GM23248 (cell line): ENCODE measurements at regions not wholly inside any gene's neighbourhood (a gene's known extent, or its start where the extent isn't known, plus 50 kb on each side); places are given as distances from the start of the nearest gene placed in this dataset.

Source experiments
- DNase-seq: peaks from one replicate; pipeline ENCODE4 v3.0.0-alpha.2; 2015
- H2AFZ ChIP-seq: fragments of 200-600 bp; sonication (generic); 2 replicates; pipeline ENCODE4 v1.6.1; 2016; ENCODE audit warnings: antibody characterized with exemption
- H3F3A ChIP-seq: fragments of 200-600 bp; sonication (generic); 2 replicates; pipeline ENCODE4 v1.6.1; 2016; ENCODE audit warnings: mild to moderate bottlenecking, antibody characterized with exemption, mixed run types; ENCODE audit not compliant: insufficient read depth
- H3K27ac ChIP-seq: fragments of 200-600 bp; sonication (generic); 2 replicates; pipeline ENCODE4 v1.5.1; 2016; ENCODE audit warnings: mild to moderate bottlenecking
- H3K27me3 ChIP-seq: fragments of 200-600 bp; sonication (generic); replicated peaks from 2 replicates; pipeline ENCODE4 v1.6.1; 2016; ENCODE audit warnings: mild to moderate bottlenecking; ENCODE audit not compliant: insufficient read depth
- H3K36me3 ChIP-seq: fragments of 200-600 bp; sonication (generic); 2 replicates; pipeline ENCODE4 v1.6.1; 2016; ENCODE audit warnings: low read depth, mild to moderate bottlenecking
- H3K4me1 ChIP-seq: fragments of 200-600 bp; sonication (generic); 2 replicates; pipeline ENCODE4 v1.6.1; 2016; ENCODE audit warnings: mild to moderate bottlenecking; ENCODE audit not compliant: insufficient read depth
- H3K4me2 ChIP-seq: fragments of 200-600 bp; sonication (generic); one replicate; pipeline ENCODE4 v1.6.1; 2016; ENCODE audit warnings: mild to moderate bottlenecking; ENCODE audit not compliant: unreplicated experiment
- H3K4me3 ChIP-seq: fragments of 200-600 bp; sonication (generic); 2 replicates; pipeline ENCODE4 v1.5.1; 2016; ENCODE audit warnings: mild to moderate bottlenecking
- H3K79me2 ChIP-seq: fragments of 200-600 bp; sonication (generic); 2 replicates; pipeline ENCODE4 v1.6.1; 2016; ENCODE audit warnings: mild to moderate bottlenecking; ENCODE audit not compliant: insufficient read depth
- H3K9ac ChIP-seq: fragments of 200-600 bp; sonication (generic); 2 replicates; pipeline ENCODE4 v1.6.1; 2016; ENCODE audit warnings: mild to moderate bottlenecking
- H3K9me2 ChIP-seq: fragments of 200-600 bp; sonication (generic); 2 replicates; pipeline ENCODE4 v1.6.1; 2016; ENCODE audit warnings: mixed run types, mild to moderate bottlenecking, moderate library complexity; ENCODE audit not compliant: insufficient read depth
- H3K9me3 ChIP-seq: fragments of 200-600 bp; sonication (generic); one replicate; pipeline ENCODE4 v1.6.1; 2017; ENCODE audit warnings: low read depth
- H4K20me1 ChIP-seq: fragments of 200-600 bp; sonication (generic); 2 replicates; pipeline ENCODE4 v1.6.0; 2016; ENCODE audit not compliant: insufficient read depth
- EZH2 ChIP-seq: fragments of 200-600 bp; sonication (generic); IDR thresholded peaks from 2 replicates; pipeline ENCODE4 v1.6.1; 2018; ENCODE audit warnings: antibody characterized with exemption, mild to moderate bottlenecking; ENCODE audit not compliant: insufficient read depth, poor library complexity, severe bottlenecking
- EZH2phosphoT487 ChIP-seq: fragments of 200-600 bp; sonication (generic); IDR thresholded peaks from 2 replicates; pipeline ENCODE4 v1.6.1; 2018; ENCODE audit warnings: antibody characterized with exemption, moderate library complexity, mild to moderate bottlenecking, low read depth; ENCODE audit not compliant: insufficient read depth
- WGBS, 2 experiments: methylation state at CpG; one replicate each; pipeline ENCODE4 v1.1.6; 2015 to 2017; ENCODE audit warnings: low lambda C conversion rate in 2 of 2, low coverage in 1 of 2; ENCODE audit errors: missing lambda C conversion rate in 2 of 2; 5-methylcytosine and 5-hydroxymethylcytosine counted together
- in situ Hi-C: fragments of 300-500 bp; cut with MboI; formaldehyde crosslinking; loops from 2 replicates; pipeline ENCODE4 v1.15.0; 2020

GRCh38 chr7:98565103-98565502 lies 52.0 kb upstream of the NPTX2 start:
- Histone ChIP-seq H3K27ac (no peak overlapping the region), H4K20me1 (no peaks in the 10 kb centered on the region), H3K4me3 (no peak overlapping the region), H3K27me3 (no peaks in the 10 kb centered on the region), H2AFZ (no peak overlapping the region), H3F3A (no peaks in the 10 kb centered on the region), H3K9ac (no peak overlapping the region), H3K9me2 (no peaks in the 10 kb centered on the region), H3K4me1 (no peaks in the 10 kb centered on the region), H3K79me2 (no peaks in the 10 kb centered on the region), H3K4me2 (no peak overlapping the region), H3K9me3 (no peaks in the 10 kb centered on the region), H3K36me3 (no peaks in the 10 kb centered on the region)
- in situ Hi-C loops: no loop called here
- DNase-seq: no peak
- WGBS, 2 experiments: 4 to 12% methylated on average over 3 of the region's 3 CpGs
- TF ChIP-seq EZH2phosphoT487 (no peak), EZH2 (no peak)

- no peaks in the 10 kb centered on the region for H3K4me1 ChIP-seq
- DNase-seq: no peak
- H3K9me2 ChIP-seq: no peaks in the 10 kb centered on the region
- TF ChIP-seq EZH2phosphoT487 (no peak), EZH2 (no peak)
- H3K9me3 ChIP-seq: no peaks in the 10 kb centered on the region
- H3K79me2 ChIP-seq: no peaks in the 10 kb centered on the region
- H3K4me2 ChIP-seq: no peak overlapping the region
- no peak overlapping the region for H3K4me3 ChIP-seq
- H4K20me1 ChIP-seq: no peaks in the 10 kb centered on the region
- H3K36me3 ChIP-seq: no peaks in the 10 kb centered on the region
- H3K9ac ChIP-seq: no peak overlapping the region
- in situ Hi-C loops: no loop called here
- no peaks in the 10 kb centered on the region for H3K27me3 ChIP-seq
- no peak overlapping the region for H2AFZ ChIP-seq
- H3K27ac ChIP-seq: no peak overlapping the region
- H3F3A ChIP-seq: no peaks in the 10 kb centered on the region
- WGBS, 2 experiments: 21 to 30% methylated on average over 5 of the region's 5 CpGs
Observed at GRCh38 chr7:98562871-98563495, 54.1 kb upstream of the NPTX2 start.

- Histone ChIP-seq H3F3A (no peaks in the 10 kb centered on the region), H3K4me3 (no peak overlapping the region), H3K9me3 (no peaks in the 10 kb centered on the region), H2AFZ (no peak overlapping the region), H3K9ac (no peak overlapping the region), H3K36me3 (no peaks in the 10 kb centered on the region), H3K9me2 (no peaks in the 10 kb centered on the region), H3K4me1 (no peaks in the 10 kb centered on the region), H4K20me1 (no peaks in the 10 kb centered on the region), H3K4me2 (no peak overlapping the region), H3K27ac (no peak overlapping the region), H3K27me3 (no peaks in the 10 kb centered on the region), H3K79me2 (no peaks in the 10 kb centered on the region)
- no peak for DNase-seq
- TF ChIP-seq EZH2phosphoT487 (no peak), EZH2 (no peak)
- in situ Hi-C loops: no loop called here
Observed at GRCh38 chr7:98562381-98562823, 54.7 kb upstream of the NPTX2 start.

- H3K27me3 ChIP-seq: no peaks in the 10 kb centered on the region
- TF ChIP-seq EZH2 (no peak), EZH2phosphoT487 (no peak)
- no peaks in the 10 kb centered on the region for H4K20me1 ChIP-seq
- no peaks in the 10 kb centered on the region for H3K9me2 ChIP-seq
- H3K4me3 ChIP-seq: no peak overlapping the region
- H3K79me2 ChIP-seq: no peaks in the 10 kb centered on the region
- H3K36me3 ChIP-seq: no peaks in the 10 kb centered on the region
- in situ Hi-C loops: no loop called here
- H3F3A ChIP-seq: no peaks in the 10 kb centered on the region
- H2AFZ ChIP-seq: no peak overlapping the region
- DNase-seq: no peak
- WGBS, 2 experiments: 0% methylated on average over 3 of the region's 3 CpGs
- no peak overlapping the region for H3K27ac ChIP-seq
- H3K4me1 ChIP-seq: no peaks in the 10 kb centered on the region
- no peaks in the 10 kb centered on the region for H3K9me3 ChIP-seq
- H3K9ac ChIP-seq: no peak overlapping the region
- no peak overlapping the region for H3K4me2 ChIP-seq
Observed at GRCh38 chr7:98559958-98560357, 57.1 kb upstream of the NPTX2 start.

GRCh38 chr7:98559219-98559618 lies 57.9 kb upstream of the NPTX2 start:
- no peaks in the 10 kb centered on the region for H3K9me2 ChIP-seq
- no peak overlapping the region for H3K4me3 ChIP-seq
- no peaks in the 10 kb centered on the region for H3K4me1 ChIP-seq
- no peaks in the 10 kb centered on the region for H3K27me3 ChIP-seq
- 60 to 65% methylated on average over 3 of the region's 3 CpGs for WGBS, 2 experiments
- H3K36me3 ChIP-seq: no peaks in the 10 kb centered on the region
- TF ChIP-seq EZH2phosphoT487 (no peak), EZH2 (no peak)
- no peaks in the 10 kb centered on the region for H3K9me3 ChIP-seq
- H3K27ac ChIP-seq: no peak overlapping the region
- H4K20me1 ChIP-seq: no peaks in the 10 kb centered on the region
- in situ Hi-C loops: no loop called here
- no peak for DNase-seq
- no peaks in the 10 kb centered on the region for H3F3A ChIP-seq
- H3K79me2 ChIP-seq: no peaks in the 10 kb centered on the region
- no peak overlapping the region for H3K9ac ChIP-seq
- no peak overlapping the region for H3K4me2 ChIP-seq
- H2AFZ ChIP-seq: no peak overlapping the region
